Fibroblast of lung (primary cell): ENCODE measurements at regions not wholly inside any gene's neighbourhood (a gene's known extent, or its start where the extent isn't known, plus 50 kb on each side); places are given as distances from the start of the nearest gene placed in this dataset.

Source experiments
- DNase-seq, 2 donors: peaks; one replicate each; pipeline versions ENCODE4 v3.0.0 to v3.0.0-alpha.2; 2010; ENCODE audit warnings: low read depth in 2 of 2
- H2AFZ ChIP-seq: 2 replicates; pipeline ENCODE4 v1.5.1; 2012; ENCODE audit warnings: low read length, control low read depth, inconsistent platforms
- H3K27ac ChIP-seq: 2 replicates; pipeline ENCODE4 v1.5.1; 2011; ENCODE audit warnings: low read length, control low read depth; ENCODE audit not compliant: insufficient read depth
- H3K27me3 ChIP-seq: 2 replicates; pipeline ENCODE4 v1.5.1; 2011; ENCODE audit warnings: mild to moderate bottlenecking, low read length; ENCODE audit not compliant: control insufficient read depth, insufficient read depth
- H3K36me3 ChIP-seq: 2 replicates; pipeline ENCODE4 v1.5.1; 2011; ENCODE audit warnings: low read length; ENCODE audit not compliant: control insufficient read depth, insufficient read depth
- H3K4me1 ChIP-seq: 2 replicates; pipeline ENCODE4 v1.5.1; 2011; ENCODE audit warnings: low read length; ENCODE audit not compliant: control insufficient read depth, insufficient read depth; ENCODE audit errors: extremely low read depth
- H3K4me2 ChIP-seq: 2 replicates; pipeline ENCODE4 v1.5.1; 2011; ENCODE audit warnings: low read length, control low read depth; ENCODE audit not compliant: insufficient read depth; ENCODE audit errors: extremely low read depth
- H3K4me3 ChIP-seq, 4 experiments: fragments of 200-600 bp in 1 of 4; sonication (generic) in 1 of 4; replicated peaks in 1 of 4; 2 replicates each; pipeline ENCODE4 v1.5.1; 2011 to 2016; ENCODE audit warnings: low read length in 4 of 4, low read depth in 3 of 4, mild to moderate bottlenecking in 3 of 4, control low read depth in 2 of 4, inconsistent platforms in 1 of 4, mixed read lengths in 1 of 4; ENCODE audit not compliant: insufficient read depth in 1 of 4; ENCODE audit errors: control extremely low read depth in 1 of 4
- H3K79me2 ChIP-seq: 2 replicates; pipeline ENCODE4 v1.5.1; 2012; ENCODE audit warnings: mild to moderate bottlenecking, low read length, inconsistent platforms; ENCODE audit not compliant: control insufficient read depth, insufficient read depth
- H3K9ac ChIP-seq: 2 replicates; pipeline ENCODE4 v1.5.1; 2011; ENCODE audit warnings: mild to moderate bottlenecking, low read length, control low read depth; ENCODE audit not compliant: insufficient read depth
- H3K9me3 ChIP-seq: 2 replicates; pipeline ENCODE4 v1.5.1; 2012; ENCODE audit warnings: low read depth, low read length; ENCODE audit not compliant: control insufficient read depth, insufficient read depth
- H4K20me1 ChIP-seq: 2 replicates; pipeline ENCODE4 v1.5.1; 2011; ENCODE audit warnings: low read length; ENCODE audit not compliant: control insufficient read depth, insufficient read depth; ENCODE audit errors: extremely low read depth
- CTCF ChIP-seq, 2 donors: IDR thresholded peaks in 1 of 2; conservative IDR thresholded peaks in 1 of 2; 1 replicate in 1 of 2; 2 replicates in 1 of 2; pipeline ENCODE4 v1.5.1; 2011 to 2012; ENCODE audit warnings: low read length in 2 of 2, control low read depth in 1 of 2, inconsistent platforms in 1 of 2, low read depth in 1 of 2, mild to moderate bottlenecking in 1 of 2
- EZH2 ChIP-seq: IDR thresholded peaks from 2 replicates; pipeline ENCODE4 v1.5.1; 2012; ENCODE audit warnings: low read length, control low read depth, mild to moderate bottlenecking; ENCODE audit errors: missing control alignments

DNA sequence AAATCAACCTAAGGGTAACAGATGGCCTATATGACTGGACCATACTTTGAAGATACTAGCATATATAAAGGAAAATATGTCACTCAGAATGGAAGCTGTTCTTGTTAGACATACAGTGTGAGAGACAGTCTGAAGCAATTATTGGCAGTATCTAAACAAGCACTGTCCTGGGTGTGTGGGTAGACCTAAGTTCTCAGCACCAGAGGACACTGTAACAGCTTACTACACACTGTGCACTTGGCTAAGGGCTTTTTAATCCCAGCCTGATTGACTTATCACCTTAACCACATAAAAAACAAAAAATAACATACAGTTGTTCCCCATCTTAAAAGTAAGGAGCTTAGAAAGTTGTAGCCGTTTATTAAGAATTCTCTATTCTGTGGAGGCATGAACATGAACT, 1066.1 kb upstream of the FANCL start:
- Histone ChIP-seq H3K4me3 (no peak overlapping the region), H3K9ac (no peak overlapping the region), H4K20me1 (no peaks in the 10 kb centered on the region), H3K9me3 (no peaks in the 10 kb centered on the region), H3K79me2 (no peaks in the 10 kb centered on the region), H3K4me1 (no peaks in the 10 kb centered on the region), H3K27ac (no peak overlapping the region), H3K27me3 (no peaks in the 10 kb centered on the region), H3K36me3 (no peaks in the 10 kb centered on the region), H2AFZ (no peak overlapping the region), H3K4me2 (no peak overlapping the region)
- no peak for DNase-seq
- TF ChIP-seq EZH2 (no peak), CTCF (conservative IDR thresholded peaks at IDR 0.05 in 1 of 2, IDR thresholded peaks at IDR 0.05 in 1 of 2; ENCODE audit: low read depth in 1 of 2, low read length in 2 of 2) (no peak)

GRCh38 chr2:59303272-59303671, 1062.1 kb upstream of the FANCL start:
- Histone ChIP-seq H3K27ac (no peak overlapping the region), H4K20me1 (no peaks in the 10 kb centered on the region)

GRCh38 chr2:59302683-59303082, 1061.6 kb upstream of the FANCL start:
- Histone ChIP-seq H3K27me3 (no peaks in the 10 kb centered on the region), H3K36me3 (no peaks in the 10 kb centered on the region), H2AFZ (no peak overlapping the region), H3K4me1 (no peaks in the 10 kb centered on the region), H3K4me3 (no peak overlapping the region), H3K9me3 (no peaks in the 10 kb centered on the region), H4K20me1 (no peaks in the 10 kb centered on the region), H3K79me2 (no peaks in the 10 kb centered on the region), H3K9ac (no peak overlapping the region), H3K4me2 (no peak overlapping the region), H3K27ac (no peak overlapping the region)
- DNase-seq = no peak
- TF ChIP-seq EZH2 (no peak), CTCF (conservative IDR thresholded peaks at IDR 0.05 in 1 of 2, IDR thresholded peaks at IDR 0.05 in 1 of 2; ENCODE audit: low read depth in 1 of 2, low read length in 2 of 2) (no peak)

More at GRCh38 chr2:59303272-59303671, 1062.1 kb upstream of the FANCL start:
- Histone ChIP-seq H3K9ac (no peak overlapping the region), H3K79me2 (no peaks in the 10 kb centered on the region), H3K4me3 (no peak overlapping the region), H2AFZ (no peak overlapping the region), H3K27me3 (no peaks in the 10 kb centered on the region), H3K36me3 (no peaks in the 10 kb centered on the region), H3K4me2 (no peak overlapping the region), H3K4me1 (no peaks in the 10 kb centered on the region), H3K9me3 (no peaks in the 10 kb centered on the region)
- TF ChIP-seq EZH2 = no peak
- no peak for TF ChIP-seq CTCF (conservative IDR thresholded peaks at IDR 0.05 in 1 of 2, IDR thresholded peaks at IDR 0.05 in 1 of 2; ENCODE audit: low read depth in 1 of 2, low read length in 2 of 2)
- no peak for DNase-seq
